Hepatocyte (in vitro differentiated cells): ENCODE measurements at regions not wholly inside any gene's neighbourhood (a gene's known extent, or its start where the extent isn't known, plus 50 kb on each side); places are given as distances from the start of the nearest gene placed in this dataset.

Experiments used
- CTCF ChIP-seq: fragments of 200-600 bp; sonication (generic); IDR thresholded peaks from 2 replicates; pipeline ENCODE4 v1.5.1; 2016; ENCODE audit warnings: antibody characterized with exemption, mild to moderate bottlenecking; ENCODE audit not compliant: poor library complexity
- EZH2 ChIP-seq: fragments of 200-600 bp; sonication (generic); IDR thresholded peaks from 2 replicates; pipeline ENCODE4 v1.6.1; 2016; ENCODE audit warnings: antibody characterized with exemption, mild to moderate bottlenecking, borderline replicate concordance
- EZH2phosphoT487 ChIP-seq: fragments of 200-600 bp; sonication (generic); IDR thresholded peaks from one replicate; pipeline ENCODE4 v1.6.1; 2018; ENCODE audit warnings: antibody characterized with exemption, mild to moderate bottlenecking, low read depth, moderate library complexity; ENCODE audit not compliant: unreplicated experiment, severe bottlenecking

GRCh38 chr9:17927616-17928015 is 348.8 kb downstream of the SH3GL2 start:
- no peak for TF ChIP-seq CTCF
- no peak for TF ChIP-seq EZH2
- TF ChIP-seq EZH2phosphoT487: no peak
